ENCODE measurements at regions not wholly inside any gene's neighbourhood (a gene's known extent, or its start where the extent isn't known, plus 50 kb on each side); places are given as distances from the start of the nearest gene placed in this dataset.

DNA sequence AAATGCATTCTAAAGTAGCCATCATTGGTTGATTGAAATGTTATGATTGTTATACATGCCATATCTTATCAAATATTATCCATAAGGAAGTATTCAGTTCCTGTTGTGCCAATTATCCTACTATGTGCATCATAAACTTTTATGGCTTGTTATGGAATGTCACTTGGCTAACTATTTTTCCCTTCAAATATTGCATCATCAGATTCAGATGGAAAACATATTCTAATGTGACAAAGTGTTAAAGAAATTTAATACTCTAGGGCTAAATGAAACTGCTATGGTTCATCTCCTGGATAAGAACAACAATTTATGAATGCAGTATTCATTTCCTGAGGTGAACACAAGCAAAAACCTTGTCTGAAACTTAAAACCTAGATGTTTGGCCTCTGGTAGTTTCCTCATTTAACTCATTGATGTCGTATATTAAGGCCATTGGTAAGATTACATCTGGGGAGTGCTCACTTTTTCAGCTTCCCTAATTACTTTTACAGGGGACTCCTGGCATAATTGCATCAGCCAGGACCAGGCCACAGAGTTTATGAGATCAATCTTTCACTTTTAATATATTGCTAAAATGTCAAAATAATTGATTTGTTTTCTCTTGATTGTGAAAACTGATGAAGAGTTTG, 134.9 kb upstream of the CEP162 start:
- no peaks in the 10 kb centered on the region for H3K36me3 Mint-ChIP-seq (ENCODE audit: low read depth)
- no peak overlapping the region for H3K4me3 Mint-ChIP-seq
- no peaks in the 10 kb centered on the region for H3K27me3 Mint-ChIP-seq
- H3K9me3 Mint-ChIP-seq, result no peaks in the 10 kb centered on the region
- no peak for DNase-seq
- H3K4me1 Mint-ChIP-seq (ENCODE audit: low read depth), result no peaks in the 10 kb centered on the region
- H3K27ac Mint-ChIP-seq, result no peak overlapping the region

DNA sequence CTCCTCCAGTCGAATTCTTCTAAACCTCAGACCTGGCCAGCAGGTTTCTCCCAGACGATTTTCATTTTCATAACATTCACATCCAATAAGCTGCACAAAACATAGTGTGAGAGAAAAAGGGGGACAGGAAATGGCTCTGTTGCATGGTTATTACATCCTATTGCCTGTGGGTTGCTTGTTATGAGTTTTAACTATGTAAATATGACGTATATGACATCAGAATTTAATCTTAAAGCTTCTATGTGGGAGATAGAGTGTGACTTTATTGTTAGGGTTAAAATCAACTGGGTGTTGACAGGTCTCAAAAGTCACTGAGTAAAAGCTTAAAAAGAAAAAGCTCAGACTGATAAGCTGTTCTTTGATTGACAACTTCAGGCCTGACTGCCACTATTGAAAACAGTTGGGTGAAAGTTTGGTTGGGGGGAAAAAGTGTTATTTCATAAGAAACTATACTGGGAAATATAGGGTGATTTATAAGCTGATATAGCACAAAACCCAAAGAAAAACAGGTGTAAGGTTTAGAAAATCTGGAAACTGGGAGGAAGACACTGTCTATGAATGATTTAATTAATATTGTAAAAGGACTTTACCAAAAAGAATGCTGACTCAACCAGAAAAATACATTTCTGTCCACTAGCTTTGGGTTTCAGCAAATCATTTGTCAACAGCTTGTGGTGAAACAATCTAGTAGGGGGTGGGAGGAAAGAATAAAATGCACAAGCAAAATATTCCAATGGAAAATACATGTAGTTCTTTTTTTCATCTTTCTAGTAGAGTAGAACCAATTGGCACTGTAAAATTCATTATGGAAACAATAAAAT, 134.1 kb upstream of the CEP162 start:
- Mint-ChIP-seq H3K27me3 (no peaks in the 10 kb centered on the region), H3K27ac (no peak overlapping the region), H3K9me3 (no peaks in the 10 kb centered on the region), H3K4me1 (ENCODE audit: low read depth) (no peaks in the 10 kb centered on the region), H3K36me3 (ENCODE audit: low read depth) (no peaks in the 10 kb centered on the region), H3K4me3 (no peak overlapping the region)
- no peak for DNase-seq

DNA sequence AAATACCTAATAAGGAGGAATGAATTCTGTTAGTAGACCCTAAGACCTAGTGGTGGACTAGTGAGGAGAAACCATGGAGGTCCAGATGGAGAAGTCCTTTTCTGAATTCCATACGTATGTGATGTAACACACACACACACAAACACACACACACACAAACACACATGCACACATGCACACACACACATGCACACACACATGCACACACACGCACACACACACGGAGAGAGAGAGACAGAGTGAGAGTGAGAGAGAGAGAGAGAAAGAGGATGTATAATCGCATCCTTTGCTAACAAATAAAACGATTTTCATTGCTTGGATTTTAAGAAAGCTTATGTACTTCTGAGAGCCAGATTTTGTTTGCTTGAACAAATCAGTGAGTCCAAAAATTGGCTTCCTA, 132.6 kb upstream of the CEP162 start:
- no peak overlapping the region for H3K4me3 Mint-ChIP-seq
- no peaks in the 10 kb centered on the region for H3K4me1 Mint-ChIP-seq (ENCODE audit: low read depth)
- H3K27ac Mint-ChIP-seq, result no peak overlapping the region

DNA sequence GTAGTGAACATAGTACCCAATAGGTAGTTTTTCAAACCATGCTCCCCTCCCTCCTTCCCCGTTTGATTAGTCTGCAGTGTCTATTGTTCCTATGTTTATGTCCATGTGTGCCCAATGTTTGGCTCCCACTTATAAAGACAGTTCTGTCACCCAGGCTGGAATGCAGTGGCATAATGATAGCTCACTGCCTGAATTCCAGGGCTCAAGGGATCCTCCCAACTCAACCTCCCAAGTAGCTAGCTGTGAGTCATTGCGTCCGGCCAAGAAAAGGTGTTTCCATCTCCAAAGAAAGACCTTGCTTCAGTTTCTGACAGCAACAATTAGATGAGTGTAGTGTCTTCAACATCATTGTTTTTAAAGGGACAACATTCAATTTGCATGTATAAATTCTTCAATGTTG, 131.1 kb upstream of the CEP162 start:
- no peaks in the 10 kb centered on the region for H3K4me1 Mint-ChIP-seq (ENCODE audit: low read depth)

More for the DNA sequence above, 132.6 kb upstream of the CEP162 start:
- no peaks in the 10 kb centered on the region for H3K27me3 Mint-ChIP-seq
- H3K36me3 Mint-ChIP-seq (ENCODE audit: low read depth), result no peaks in the 10 kb centered on the region
- DNase-seq, result no peak
- H3K9me3 Mint-ChIP-seq, result no peaks in the 10 kb centered on the region

DNA sequence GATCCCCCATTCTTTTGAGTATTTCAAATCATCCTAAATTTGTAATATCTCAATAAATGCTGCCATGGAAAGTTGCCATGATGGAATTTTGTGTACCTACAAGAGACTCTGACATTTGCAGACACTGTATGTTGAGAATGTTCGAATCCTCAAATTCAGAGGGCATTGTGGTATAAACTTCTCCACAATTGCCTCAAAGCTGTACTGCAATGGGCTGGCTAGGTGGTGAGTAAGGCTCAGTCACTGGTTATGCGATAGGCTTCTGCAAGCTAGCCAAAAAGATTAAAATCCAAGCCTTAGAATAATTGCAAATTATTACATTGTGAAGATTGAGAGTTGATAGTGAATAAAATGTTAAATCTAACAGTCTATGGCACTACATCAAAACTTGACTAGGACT, 130.2 kb upstream of the CEP162 start:
- H3K4me1 Mint-ChIP-seq (ENCODE audit: low read depth), result no peaks in the 10 kb centered on the region
- DNase-seq, result no peak
- H3K36me3 Mint-ChIP-seq (ENCODE audit: low read depth), result no peaks in the 10 kb centered on the region
- H3K27ac Mint-ChIP-seq, result no peak overlapping the region
- no peaks in the 10 kb centered on the region for H3K9me3 Mint-ChIP-seq
- no peak overlapping the region for H3K4me3 Mint-ChIP-seq
- H3K27me3 Mint-ChIP-seq, result no peaks in the 10 kb centered on the region

More for the DNA sequence above, 131.1 kb upstream of the CEP162 start:
- Mint-ChIP-seq H3K9me3 (no peaks in the 10 kb centered on the region), H3K4me3 (no peak overlapping the region), H3K36me3 (ENCODE audit: low read depth) (no peaks in the 10 kb centered on the region), H3K27ac (no peak overlapping the region), H3K27me3 (no peaks in the 10 kb centered on the region)
- DNase-seq, result no peak

DNA sequence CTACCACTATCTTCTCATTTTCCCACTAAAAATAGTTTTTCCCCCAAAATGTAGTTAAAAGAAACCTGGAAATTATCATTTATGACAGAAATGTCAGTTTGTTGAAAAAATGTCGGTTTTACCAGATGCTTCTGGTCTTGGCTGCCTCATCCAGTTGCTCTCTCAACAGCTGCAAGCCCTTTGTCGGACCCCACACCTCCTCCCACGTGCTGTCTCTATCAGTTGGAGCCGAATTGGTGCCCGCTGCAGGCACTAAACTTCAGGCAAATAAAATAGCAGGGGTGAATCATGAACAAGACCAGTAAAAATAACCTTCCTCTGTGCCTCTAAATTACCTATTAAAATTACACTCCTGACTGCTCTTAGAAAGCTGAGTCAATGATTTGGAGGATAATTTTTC, 129.5 kb upstream of the CEP162 start:
- Mint-ChIP-seq H3K4me1 (ENCODE audit: low read depth) (no peaks in the 10 kb centered on the region), H3K36me3 (ENCODE audit: low read depth) (no peaks in the 10 kb centered on the region), H3K27me3 (no peaks in the 10 kb centered on the region), H3K4me3 (no peak overlapping the region), H3K27ac (no peak overlapping the region), H3K9me3 (no peaks in the 10 kb centered on the region)
- no peak for DNase-seq

DNA sequence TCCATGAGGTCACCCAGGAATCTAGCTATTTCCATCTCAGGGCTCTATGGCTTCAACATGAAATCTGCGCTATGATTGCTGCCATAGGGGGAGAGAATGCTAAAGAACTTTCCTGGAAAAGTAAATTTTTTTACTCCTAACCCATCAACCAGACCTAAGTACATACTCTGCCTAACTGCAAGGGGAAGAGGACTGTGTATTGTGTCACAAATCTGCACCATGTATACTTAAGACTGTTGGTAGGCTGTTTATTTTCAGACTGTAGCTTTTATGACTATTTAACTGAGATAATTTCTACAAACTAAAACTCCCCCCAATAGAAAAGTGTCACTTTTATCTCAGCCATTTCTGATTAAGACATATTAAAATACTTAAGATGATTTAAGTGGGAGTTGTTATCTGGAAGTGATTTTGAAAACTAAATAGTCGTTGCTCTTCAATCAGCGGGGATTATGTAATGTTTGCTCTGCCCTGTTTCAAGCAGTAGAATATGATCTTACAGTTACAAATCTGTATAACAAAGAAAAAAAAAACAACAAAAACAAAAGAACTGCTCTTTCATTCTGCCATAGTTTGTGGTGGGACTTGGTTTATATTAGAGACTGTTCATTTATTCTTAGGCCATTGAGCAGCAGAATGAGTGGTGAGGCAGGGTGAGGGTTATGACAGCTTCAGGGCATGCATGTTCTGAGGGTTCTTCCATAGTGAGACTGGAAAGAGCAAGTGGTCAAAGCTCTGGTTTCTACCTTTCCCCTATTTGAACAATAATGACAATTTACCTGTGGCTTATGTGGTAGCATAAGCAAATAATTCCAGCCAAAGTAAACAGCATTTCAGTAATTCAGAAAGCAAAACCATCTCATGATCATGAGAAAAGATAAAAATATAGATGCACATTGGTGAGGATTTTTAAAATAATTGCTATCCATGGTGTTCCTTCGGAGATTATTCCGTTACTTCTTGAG, 126.3 kb upstream of the CEP162 start:
- Mint-ChIP-seq H3K27me3 (no peaks in the 10 kb centered on the region), H3K4me1 (ENCODE audit: low read depth) (no peaks in the 10 kb centered on the region), H3K27ac (no peak overlapping the region), H3K36me3 (ENCODE audit: low read depth) (no peaks in the 10 kb centered on the region), H3K9me3 (no peaks in the 10 kb centered on the region), H3K4me3 (no peak overlapping the region)
- DNase-seq, result no peak

DNA sequence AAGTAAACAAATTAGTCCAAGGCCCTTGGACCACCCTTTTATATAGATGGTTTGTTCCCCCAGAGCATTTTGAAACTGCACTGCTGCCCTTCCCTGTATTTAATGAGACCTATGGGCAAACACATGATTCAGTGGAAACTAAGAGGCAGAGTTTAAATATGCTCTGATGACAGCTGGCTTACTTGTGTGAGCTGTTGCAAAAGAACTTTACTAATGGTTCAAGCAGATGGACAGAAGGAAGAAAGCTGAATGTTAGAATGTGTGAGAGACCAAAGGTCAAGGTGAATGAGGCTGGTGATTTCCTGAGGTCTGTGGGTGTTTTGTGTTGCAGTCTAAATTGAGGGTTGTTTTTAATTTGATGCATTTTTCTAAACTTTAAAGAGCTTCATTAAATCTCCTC, 123.0 kb upstream of the CEP162 start:
- no peak overlapping the region for H3K27ac Mint-ChIP-seq
- no peak for DNase-seq
- H3K4me1 Mint-ChIP-seq (ENCODE audit: low read depth), result no peaks in the 10 kb centered on the region
- H3K36me3 Mint-ChIP-seq (ENCODE audit: low read depth), result no peaks in the 10 kb centered on the region
- no peaks in the 10 kb centered on the region for H3K27me3 Mint-ChIP-seq
- no peaks in the 10 kb centered on the region for H3K9me3 Mint-ChIP-seq
- no peak overlapping the region for H3K4me3 Mint-ChIP-seq

DNA sequence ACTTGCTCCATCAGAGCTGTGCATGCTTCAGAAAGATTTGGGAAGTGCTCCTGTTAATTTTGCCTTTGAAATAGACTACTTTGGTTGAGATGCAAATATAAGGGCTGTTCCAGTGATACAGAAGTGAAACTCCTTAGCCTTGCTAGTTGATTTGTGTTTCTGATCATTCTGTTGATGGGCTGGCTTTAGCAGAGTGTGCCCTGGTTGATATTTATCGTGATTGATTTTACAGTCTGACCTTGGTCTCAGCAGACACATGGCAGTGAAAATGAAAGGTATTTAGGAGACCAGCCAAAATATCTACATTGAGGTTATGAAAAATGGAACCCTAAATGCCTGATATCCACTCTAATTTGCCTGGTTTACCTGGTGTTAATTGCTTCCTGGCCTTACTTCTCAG, 122.1 kb upstream of the CEP162 start:
- no peaks in the 10 kb centered on the region for H3K9me3 Mint-ChIP-seq
- DNase-seq, result no peak
- H3K4me3 Mint-ChIP-seq, result no peak overlapping the region
- H3K27me3 Mint-ChIP-seq, result no peaks in the 10 kb centered on the region
- no peak overlapping the region for H3K27ac Mint-ChIP-seq
- H3K4me1 Mint-ChIP-seq (ENCODE audit: low read depth), result no peaks in the 10 kb centered on the region
- no peaks in the 10 kb centered on the region for H3K36me3 Mint-ChIP-seq (ENCODE audit: low read depth)

DNA sequence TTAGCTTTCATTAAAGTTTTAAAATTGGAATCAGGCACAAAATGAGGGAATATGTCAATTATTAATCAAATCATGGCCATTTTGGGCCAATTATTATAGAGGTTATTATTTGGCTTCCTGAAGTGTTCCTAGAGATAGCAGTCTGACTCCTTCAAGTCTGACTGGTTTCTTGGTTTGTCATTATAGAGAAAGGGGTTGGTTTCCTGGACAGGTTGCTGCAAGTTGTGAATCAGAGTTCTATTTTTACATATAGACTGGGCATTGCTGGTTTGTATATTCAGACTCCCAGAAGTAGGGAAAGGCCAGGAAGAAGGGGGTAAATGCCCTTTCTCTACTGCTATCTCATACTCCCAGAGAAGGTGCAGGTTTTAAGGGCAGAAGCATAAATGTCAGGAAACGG, 121.4 kb upstream of the CEP162 start:
- H3K4me1 Mint-ChIP-seq (ENCODE audit: low read depth), result no peaks in the 10 kb centered on the region
- H3K36me3 Mint-ChIP-seq (ENCODE audit: low read depth), result no peaks in the 10 kb centered on the region
- H3K27me3 Mint-ChIP-seq, result no peaks in the 10 kb centered on the region
- H3K27ac Mint-ChIP-seq, result no peak overlapping the region
- no peak overlapping the region for H3K4me3 Mint-ChIP-seq
- no peak for DNase-seq
- no peaks in the 10 kb centered on the region for H3K9me3 Mint-ChIP-seq

DNA sequence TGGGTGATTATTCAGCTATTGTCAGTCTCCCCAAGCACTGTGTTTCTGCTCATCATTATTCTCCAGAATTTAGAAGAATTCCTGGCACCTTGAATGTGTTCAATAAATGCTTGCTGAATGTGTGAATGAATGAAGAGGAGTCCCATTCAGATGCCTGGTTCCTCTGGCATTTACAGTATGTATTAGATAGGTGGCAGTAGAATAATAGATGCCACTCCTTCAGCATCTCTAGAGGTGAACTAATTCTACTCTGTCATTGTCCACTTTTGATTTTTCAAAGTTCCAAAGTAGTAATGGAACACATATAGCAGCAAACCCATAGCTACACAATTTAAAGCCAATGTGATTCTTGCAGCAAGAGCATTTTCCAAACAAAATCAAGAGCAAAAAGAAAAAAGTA, 118.9 kb upstream of the CEP162 start:
- Mint-ChIP-seq H3K9me3 (no peaks in the 10 kb centered on the region), H3K4me1 (ENCODE audit: low read depth) (no peaks in the 10 kb centered on the region), H3K4me3 (no peak overlapping the region), H3K27ac (no peak overlapping the region), H3K27me3 (no peaks in the 10 kb centered on the region), H3K36me3 (ENCODE audit: low read depth) (no peaks in the 10 kb centered on the region)
- no peak for DNase-seq

DNA sequence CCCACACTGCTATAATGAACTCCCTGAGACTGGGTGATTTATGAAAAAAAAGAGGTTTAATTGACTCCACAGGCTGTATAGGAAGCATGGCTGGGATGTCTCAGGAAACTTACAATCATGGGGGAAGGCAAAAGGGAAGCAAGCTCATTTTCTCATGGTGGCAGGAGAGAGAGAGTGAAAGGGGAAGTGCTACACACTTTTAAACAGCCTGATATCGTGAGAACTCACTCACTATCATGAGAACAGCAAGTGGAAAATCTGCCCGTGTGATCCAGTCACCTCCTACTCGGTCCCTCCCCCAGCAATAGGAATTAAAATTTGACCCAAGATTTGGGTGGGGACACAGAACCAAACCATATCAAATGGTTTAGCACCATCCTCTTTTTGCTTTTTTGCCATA, 116.6 kb upstream of the CEP162 start:
- Mint-ChIP-seq H3K4me1 (ENCODE audit: low read depth) (no peaks in the 10 kb centered on the region), H3K4me3 (no peak overlapping the region), H3K9me3 (no peaks in the 10 kb centered on the region), H3K27ac (no peak overlapping the region), H3K36me3 (ENCODE audit: low read depth) (no peaks in the 10 kb centered on the region), H3K27me3 (no peaks in the 10 kb centered on the region)
- no peak for DNase-seq

DNA sequence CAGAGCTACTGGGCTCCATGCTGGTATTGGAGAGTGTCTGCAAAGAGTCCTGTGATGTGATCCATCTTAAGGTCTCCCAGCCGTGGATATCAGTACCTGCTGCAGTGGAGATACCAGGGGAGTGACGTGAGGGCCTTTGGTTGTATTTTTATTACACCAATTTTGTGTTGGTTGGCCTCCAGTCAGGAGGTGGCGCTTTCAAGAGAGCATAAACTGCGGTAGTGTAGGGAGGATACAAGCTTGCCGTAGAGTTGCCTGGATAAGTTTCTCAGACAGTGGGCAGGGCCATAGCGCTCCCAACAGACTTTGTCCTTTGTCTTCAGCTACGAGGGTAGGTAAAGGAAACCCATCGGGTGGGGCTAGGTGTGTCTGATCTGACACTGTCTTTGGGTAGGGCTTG, 113.0 kb upstream of the CEP162 start:
- Mint-ChIP-seq H3K36me3 (ENCODE audit: low read depth) (no peaks in the 10 kb centered on the region), H3K27me3 (no peaks in the 10 kb centered on the region), H3K9me3 (peaks cover 2% of the 10 kb centered on the region), H3K4me3 (no peak overlapping the region), H3K27ac (no peak overlapping the region), H3K4me1 (ENCODE audit: low read depth) (no peaks in the 10 kb centered on the region)
- no peak for DNase-seq

DNA sequence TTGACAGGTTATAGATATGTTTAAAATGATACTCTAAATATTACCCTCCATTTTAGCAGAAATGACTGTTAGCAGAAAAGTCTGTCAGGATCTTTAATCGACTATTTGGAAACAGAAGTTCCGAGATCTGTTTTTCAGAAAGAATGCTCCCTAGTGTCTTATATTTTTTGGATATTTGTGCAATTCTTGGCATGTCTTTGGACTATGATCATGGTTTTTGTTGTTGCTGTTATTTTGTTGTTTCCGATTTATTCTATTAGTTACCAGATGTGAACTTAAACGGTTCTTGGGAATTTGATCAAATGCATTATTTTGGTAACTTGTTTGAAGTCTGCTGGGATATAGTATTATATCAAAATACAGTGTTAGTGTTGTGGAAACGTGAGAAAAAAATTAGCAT, 106.4 kb upstream of the CEP162 start:
- H3K27me3 Mint-ChIP-seq, result no peaks in the 10 kb centered on the region
- no peak overlapping the region for H3K27ac Mint-ChIP-seq
- H3K4me1 Mint-ChIP-seq (ENCODE audit: low read depth), result no peaks in the 10 kb centered on the region
- peaks cover 2% of the 10 kb centered on the region for H3K9me3 Mint-ChIP-seq
- no peaks in the 10 kb centered on the region for H3K36me3 Mint-ChIP-seq (ENCODE audit: low read depth)
- H3K4me3 Mint-ChIP-seq, result no peak overlapping the region
- DNase-seq, result no peak

Measured in activated T-cell treated with anti-CD3 and anti-CD28 coated beads, Interleukin-2, amount 50 U/mL, for 24 hours (primary cell).